ENCODE measurements at regions not wholly inside any gene's neighbourhood (a gene's known extent, or its start where the extent isn't known, plus 50 kb on each side); places are given as distances from the start of the nearest gene placed in this dataset.
"Not testable (repeated sequence)": the region's sequence is repeated elsewhere in the genome, so short reads cannot be mapped to it uniquely, and the experiment has no call there.

GRCh38 chr2:185522472-185522871, 216.1 kb upstream of the FSIP2 start:
- no peak overlapping the region for H3K27ac ChIP-seq (ENCODE audit: low read length)
- H3K4me3 ChIP-seq (ENCODE audit: low read length) = no peak overlapping the region
- no peak overlapping the region for H3K9ac ChIP-seq (ENCODE audit: low read length)
- H3K36me3 ChIP-seq (ENCODE audit: control insufficient read depth, low read depth, low read length) = no peaks in the 10 kb centered on the region
- H3K27me3 ChIP-seq (ENCODE audit: control insufficient read depth, insufficient read depth, low read length) = no peaks in the 10 kb centered on the region
- H3K9me3 ChIP-seq (ENCODE audit: control insufficient read depth, low read depth, low read length) = no peaks in the 10 kb centered on the region
- H3K4me1 ChIP-seq (ENCODE audit: control insufficient read depth, low read depth, low read length) = no peaks in the 10 kb centered on the region

DNA sequence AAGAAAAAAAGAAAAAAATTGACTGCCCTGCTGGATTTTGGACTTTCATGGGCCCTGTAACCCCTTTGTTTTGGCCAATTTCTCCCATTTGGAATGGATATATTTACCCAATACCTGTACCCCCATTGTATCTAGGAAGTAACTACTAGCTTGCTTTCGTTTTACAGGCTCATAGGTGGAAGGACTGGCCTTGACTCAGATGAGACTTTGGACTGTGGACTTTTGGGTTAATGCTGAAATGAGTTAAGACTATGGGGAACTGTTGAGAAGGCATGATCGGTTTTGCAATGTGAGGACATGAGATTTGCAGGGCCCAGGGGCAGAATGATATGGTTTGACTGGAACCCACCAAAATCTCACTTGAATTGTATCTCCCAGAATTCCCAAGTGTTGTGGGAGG, 214.4 kb upstream of the FSIP2 start:
- not testable (repeated sequence) for H3K27me3 ChIP-seq (ENCODE audit: control insufficient read depth, insufficient read depth, low read length); H3K27ac ChIP-seq (ENCODE audit: low read length); H3K4me1 ChIP-seq (ENCODE audit: control insufficient read depth, low read depth, low read length); H3K9ac ChIP-seq (ENCODE audit: low read length); H3K36me3 ChIP-seq (ENCODE audit: control insufficient read depth, low read depth, low read length); H3K4me3 ChIP-seq (ENCODE audit: low read length); H3K9me3 ChIP-seq (ENCODE audit: control insufficient read depth, low read depth, low read length)

DNA sequence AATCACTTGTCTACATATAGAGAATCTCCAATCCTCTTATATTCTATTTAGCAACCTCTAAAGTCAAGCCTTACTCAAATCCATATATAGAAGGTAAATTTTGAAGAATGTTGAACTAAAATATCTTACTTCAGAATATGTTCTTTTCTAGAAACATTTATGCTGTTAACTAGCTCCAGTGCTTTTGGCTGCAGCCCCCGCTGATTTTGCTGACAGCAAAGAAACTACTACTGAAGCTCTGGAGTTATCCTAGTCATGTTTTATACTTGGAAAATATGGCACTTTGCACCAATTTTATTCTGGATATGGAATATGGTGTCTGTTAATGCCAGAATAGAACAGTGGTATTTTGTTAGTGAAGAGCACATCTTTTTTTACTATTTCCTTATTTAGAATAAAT, 212.4 kb upstream of the FSIP2 start:
- Histone ChIP-seq H3K9ac (ENCODE audit: low read length) (no peak overlapping the region), H3K27me3 (ENCODE audit: control insufficient read depth, insufficient read depth, low read length) (no peaks in the 10 kb centered on the region), H3K27ac (ENCODE audit: low read length) (no peak overlapping the region), H3K36me3 (ENCODE audit: control insufficient read depth, low read depth, low read length) (no peaks in the 10 kb centered on the region), H3K4me1 (ENCODE audit: control insufficient read depth, low read depth, low read length) (peaks cover 6% of the 10 kb centered on the region), H3K9me3 (ENCODE audit: control insufficient read depth, low read depth, low read length) (no peaks in the 10 kb centered on the region), H3K4me3 (ENCODE audit: low read length) (no peak overlapping the region)

DNA sequence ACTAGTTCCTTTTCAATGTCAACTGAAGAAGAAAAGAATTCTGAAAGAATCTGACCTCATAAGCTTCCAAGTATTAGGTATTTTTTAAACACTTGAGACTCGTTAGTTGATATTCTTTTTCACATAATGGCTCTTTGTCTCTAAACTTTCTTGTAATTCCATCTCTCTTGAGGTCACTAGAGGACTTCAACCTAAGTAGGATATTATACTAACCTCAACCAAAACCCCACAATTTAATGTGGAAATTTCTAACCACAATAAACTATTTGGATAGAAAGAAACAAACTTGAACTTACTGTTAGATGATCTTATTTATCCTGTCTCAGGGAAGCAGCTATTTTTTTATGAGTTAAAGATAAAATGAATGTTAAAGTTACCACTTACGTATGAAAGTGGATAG, 206.9 kb upstream of the FSIP2 start:
- Histone ChIP-seq H3K36me3 (ENCODE audit: control insufficient read depth, low read depth, low read length) (no peaks in the 10 kb centered on the region), H3K27me3 (ENCODE audit: control insufficient read depth, insufficient read depth, low read length) (no peaks in the 10 kb centered on the region), H3K4me3 (ENCODE audit: low read length) (no peak overlapping the region), H3K27ac (ENCODE audit: low read length) (no peak overlapping the region), H3K4me1 (ENCODE audit: control insufficient read depth, low read depth, low read length) (peaks cover 6% of the 10 kb centered on the region), H3K9ac (ENCODE audit: low read length) (no peak overlapping the region), H3K9me3 (ENCODE audit: control insufficient read depth, low read depth, low read length) (no peaks in the 10 kb centered on the region)

DNA sequence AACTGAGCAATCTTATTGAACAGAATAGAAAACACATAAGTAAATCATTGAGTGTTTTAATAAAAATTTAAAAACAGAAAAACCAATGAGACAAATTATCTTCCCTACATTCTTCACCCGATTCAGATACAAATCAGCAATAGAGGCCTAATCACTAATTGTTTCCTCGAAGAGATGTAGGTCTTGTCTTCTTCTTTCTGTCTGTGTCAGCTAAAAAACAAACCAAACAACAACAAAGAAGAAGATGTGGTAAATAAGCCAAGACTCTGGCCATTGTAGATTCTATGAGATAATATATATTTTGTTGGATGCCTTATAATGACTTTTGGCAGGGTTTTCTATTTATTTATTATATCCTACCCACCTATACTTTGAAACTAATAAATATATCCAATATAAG, 200.9 kb upstream of the FSIP2 start:
- H3K9me3 ChIP-seq (ENCODE audit: control insufficient read depth, low read depth, low read length) = no peaks in the 10 kb centered on the region
- H3K27ac ChIP-seq (ENCODE audit: low read length) = no peak overlapping the region

DNA sequence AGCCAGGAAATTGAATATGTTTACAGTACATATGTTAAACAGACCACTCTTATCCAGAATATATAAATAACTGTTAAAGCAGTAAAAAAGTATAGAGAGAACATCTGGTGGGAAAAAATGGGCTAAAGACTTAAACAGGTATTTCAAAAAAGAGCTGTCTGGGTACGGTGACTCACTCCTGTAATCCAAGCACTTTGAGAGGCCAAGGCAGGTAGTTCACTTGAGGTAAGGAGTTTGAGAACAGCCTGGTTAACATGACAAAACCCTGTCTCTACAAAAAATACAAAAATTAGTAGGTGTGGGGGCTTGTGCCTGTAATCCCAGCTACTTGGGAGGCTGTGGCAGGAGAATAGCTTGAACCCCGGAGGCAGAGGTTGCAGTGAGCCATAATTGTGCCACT, 171.4 kb upstream of the FSIP2 start:
- Histone ChIP-seq H3K27ac (ENCODE audit: low read length) (no peak overlapping the region), H3K4me1 (ENCODE audit: control insufficient read depth, low read depth, low read length) (peaks cover 4% of the 10 kb centered on the region), H3K4me3 (ENCODE audit: low read length) (no peak overlapping the region), H3K9me3 (ENCODE audit: control insufficient read depth, low read depth, low read length) (no peaks in the 10 kb centered on the region), H3K27me3 (ENCODE audit: control insufficient read depth, insufficient read depth, low read length) (no peaks in the 10 kb centered on the region), H3K9ac (ENCODE audit: low read length) (no peak overlapping the region), H3K36me3 (ENCODE audit: control insufficient read depth, low read depth, low read length) (no peaks in the 10 kb centered on the region)

More for the DNA sequence above, 200.9 kb upstream of the FSIP2 start:
- Histone ChIP-seq H3K27me3 (ENCODE audit: control insufficient read depth, insufficient read depth, low read length) (no peaks in the 10 kb centered on the region), H3K9ac (ENCODE audit: low read length) (no peak overlapping the region), H3K4me1 (ENCODE audit: control insufficient read depth, low read depth, low read length) (peaks cover 25% of the 10 kb centered on the region), H3K4me3 (ENCODE audit: low read length) (no peak overlapping the region), H3K36me3 (ENCODE audit: control insufficient read depth, low read depth, low read length) (no peaks in the 10 kb centered on the region)

DNA sequence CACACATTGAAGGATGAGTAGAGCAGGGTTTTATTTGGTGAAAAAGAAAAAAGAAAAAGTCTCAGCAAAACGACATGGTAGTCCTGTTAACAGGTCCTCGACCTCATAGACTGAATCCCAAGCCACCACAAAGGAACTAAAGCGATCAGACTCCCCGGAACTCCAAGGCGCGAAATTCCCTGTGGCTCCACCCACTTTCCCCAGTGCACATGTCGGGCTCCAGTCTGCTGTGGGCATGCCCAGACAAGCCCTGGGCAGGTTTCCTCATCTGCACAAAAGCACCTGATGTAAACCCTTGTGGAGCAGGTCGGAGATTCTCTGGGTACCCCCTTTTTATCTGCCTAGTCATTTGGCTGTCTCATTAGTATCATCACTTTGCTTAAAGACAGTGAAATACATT, 170.7 kb upstream of the FSIP2 start:
- no peaks in the 10 kb centered on the region for H3K27me3 ChIP-seq (ENCODE audit: control insufficient read depth, insufficient read depth, low read length)
- H3K4me3 ChIP-seq (ENCODE audit: low read length) = no peak overlapping the region
- no peak overlapping the region for H3K9ac ChIP-seq (ENCODE audit: low read length)
- no peak overlapping the region for H3K27ac ChIP-seq (ENCODE audit: low read length)
- H3K9me3 ChIP-seq (ENCODE audit: control insufficient read depth, low read depth, low read length) = no peaks in the 10 kb centered on the region
- no peaks in the 10 kb centered on the region for H3K36me3 ChIP-seq (ENCODE audit: control insufficient read depth, low read depth, low read length)
- peaks cover 4% of the 10 kb centered on the region for H3K4me1 ChIP-seq (ENCODE audit: control insufficient read depth, low read depth, low read length)

DNA sequence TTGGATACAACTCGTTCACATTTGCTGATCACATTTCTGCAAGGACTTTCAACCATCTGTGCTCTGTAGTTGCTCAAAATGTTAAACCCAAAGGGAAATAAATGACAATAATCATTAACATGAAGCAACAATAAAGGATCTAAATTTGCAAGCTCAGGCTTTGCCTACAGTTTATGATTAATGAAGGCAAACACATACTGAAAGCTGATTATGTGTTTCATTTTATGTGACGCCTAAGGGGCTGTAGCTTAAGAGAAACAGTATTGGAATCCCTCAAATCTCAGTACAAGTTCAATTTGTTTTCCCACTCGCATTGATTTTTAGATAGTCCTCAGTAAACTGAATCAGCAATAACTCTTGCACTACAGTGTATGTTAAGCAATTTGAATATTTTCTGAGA, 160.3 kb upstream of the FSIP2 start:
- no peaks in the 10 kb centered on the region for H3K27me3 ChIP-seq (ENCODE audit: control insufficient read depth, insufficient read depth, low read length)
- H3K4me1 ChIP-seq (ENCODE audit: control insufficient read depth, low read depth, low read length) = peaks cover 3% of the 10 kb centered on the region
- no peak overlapping the region for H3K4me3 ChIP-seq (ENCODE audit: low read length)
- H3K9ac ChIP-seq (ENCODE audit: low read length) = no peak overlapping the region
- H3K9me3 ChIP-seq (ENCODE audit: control insufficient read depth, low read depth, low read length) = peaks cover under 1% of the 10 kb centered on the region
- H3K36me3 ChIP-seq (ENCODE audit: control insufficient read depth, low read depth, low read length) = no peaks in the 10 kb centered on the region
- H3K27ac ChIP-seq (ENCODE audit: low read length) = no peak overlapping the region

- Histone ChIP-seq H3K27me3 (ENCODE audit: control insufficient read depth, insufficient read depth, low read length) (no peaks in the 10 kb centered on the region), H3K36me3 (ENCODE audit: control insufficient read depth, low read depth, low read length) (no peaks in the 10 kb centered on the region), H3K9me3 (ENCODE audit: control insufficient read depth, low read depth, low read length) (peaks cover 8% of the 10 kb centered on the region), H3K4me1 (ENCODE audit: control insufficient read depth, low read depth, low read length) (peaks cover 3% of the 10 kb centered on the region), H3K27ac (ENCODE audit: low read length) (no peak overlapping the region), H3K4me3 (ENCODE audit: low read length) (no peak overlapping the region), H3K9ac (ENCODE audit: low read length) (no peak overlapping the region)
Measured at GRCh38 chr2:185583058-185583816, 155.4 kb upstream of the FSIP2 start.

GRCh38 chr2:185585165-185585564, 153.4 kb upstream of the FSIP2 start:
- H3K36me3 ChIP-seq (ENCODE audit: control insufficient read depth, low read depth, low read length); H3K4me3 ChIP-seq (ENCODE audit: low read length); H3K9ac ChIP-seq (ENCODE audit: low read length); H3K9me3 ChIP-seq (ENCODE audit: control insufficient read depth, low read depth, low read length); H3K27ac ChIP-seq (ENCODE audit: low read length); H3K4me1 ChIP-seq (ENCODE audit: control insufficient read depth, low read depth, low read length); H3K27me3 ChIP-seq (ENCODE audit: control insufficient read depth, insufficient read depth, low read length): not testable (repeated sequence)

DNA sequence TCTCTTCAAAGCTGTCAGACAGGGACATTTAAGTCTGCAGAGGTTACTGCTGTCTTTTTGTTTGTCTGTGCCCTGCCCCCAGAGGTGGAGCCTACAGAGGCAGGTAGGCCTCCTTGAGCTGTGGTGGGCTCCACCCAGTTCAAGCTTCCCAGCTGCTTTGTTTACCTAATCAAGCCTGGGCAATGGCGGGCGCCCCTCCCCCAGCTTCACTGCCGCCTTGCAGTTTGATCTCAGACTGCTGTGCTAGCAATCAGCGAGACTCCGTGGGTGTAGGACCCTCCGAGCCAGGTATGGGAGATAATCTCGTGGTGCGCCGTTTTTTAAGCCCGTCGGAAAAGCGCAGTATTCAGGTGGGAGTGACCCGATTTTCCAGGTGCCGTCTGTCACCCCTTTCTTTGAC, 147.3 kb upstream of the FSIP2 start:
- H3K9me3 ChIP-seq (ENCODE audit: control insufficient read depth, low read depth, low read length); H3K4me3 ChIP-seq (ENCODE audit: low read length); H3K36me3 ChIP-seq (ENCODE audit: control insufficient read depth, low read depth, low read length); H3K27me3 ChIP-seq (ENCODE audit: control insufficient read depth, insufficient read depth, low read length); H3K27ac ChIP-seq (ENCODE audit: low read length); H3K9ac ChIP-seq (ENCODE audit: low read length); H3K4me1 ChIP-seq (ENCODE audit: control insufficient read depth, low read depth, low read length): not testable (repeated sequence)

GRCh38 chr2:185607945-185608344, 130.7 kb upstream of the FSIP2 start:
- no peak overlapping the region for H3K27ac ChIP-seq (ENCODE audit: low read length)
- H3K9ac ChIP-seq (ENCODE audit: low read length) = no peak overlapping the region
- H3K27me3 ChIP-seq (ENCODE audit: control insufficient read depth, insufficient read depth, low read length) = no peaks in the 10 kb centered on the region
- H3K36me3 ChIP-seq (ENCODE audit: control insufficient read depth, low read depth, low read length) = no peaks in the 10 kb centered on the region
- H3K9me3 ChIP-seq (ENCODE audit: control insufficient read depth, low read depth, low read length) = no peaks in the 10 kb centered on the region
- no peaks in the 10 kb centered on the region for H3K4me1 ChIP-seq (ENCODE audit: control insufficient read depth, low read depth, low read length)
- no peak overlapping the region for H3K4me3 ChIP-seq (ENCODE audit: low read length)
